Nephron (organoid): ENCODE measurements at regions not wholly inside any gene's neighbourhood (a gene's known extent, or its start where the extent isn't known, plus 50 kb on each side); places are given as distances from the start of the nearest gene placed in this dataset.

Experiments used
- H3K27ac Mint-ChIP-seq, 3 experiments: 2 replicates each; pipeline ENCODE4 v1.8.0; 2020; ENCODE audit warnings: mixed read lengths in 3 of 3, mild to moderate bottlenecking in 2 of 3, moderate library complexity in 1 of 3
- H3K27me3 Mint-ChIP-seq: 2 replicates; pipeline ENCODE4 v1.8.0; 2021; ENCODE audit warnings: low read depth, mild to moderate bottlenecking, moderate library complexity, mixed read lengths
- H3K36me3 Mint-ChIP-seq: 2 replicates; pipeline ENCODE4 v1.8.0; 2020; ENCODE audit warnings: low read depth, mixed read lengths
- H3K4me1 Mint-ChIP-seq: 2 replicates; pipeline ENCODE4 v1.8.0; 2020; ENCODE audit warnings: mixed read lengths
- H3K4me3 Mint-ChIP-seq, 3 experiments: 2 replicates each; pipeline ENCODE4 v1.8.0; 2020; ENCODE audit warnings: mild to moderate bottlenecking in 3 of 3, mixed read lengths in 3 of 3, moderate library complexity in 2 of 3
- H3K9me3 Mint-ChIP-seq: 2 replicates; pipeline ENCODE4 v1.8.0; 2020; ENCODE audit warnings: mixed read lengths
- CTCF ChIP-seq, 3 experiments: fragments of 200-600 bp; sonication (generic); IDR thresholded peaks; one replicate each; pipeline ENCODE4 v1.5.0; 2021; ENCODE audit warnings: antibody characterized with exemption in 3 of 3; ENCODE audit not compliant: unreplicated experiment in 3 of 3

GRCh38 chr1:78223417-78224215 is 177.8 kb downstream of the GIPC2 start:
- Mint-ChIP-seq H3K27ac (peak overlapping the region; percentile 73 to 95 (median 87)), H3K9me3 (peaks cover 9% of the 10 kb centered on the region), H3K4me3 (no peak overlapping the region), H3K27me3 (no peaks in the 10 kb centered on the region), H3K36me3 (peaks cover 4% of the 10 kb centered on the region), H3K4me1 (peaks cover 10% of the 10 kb centered on the region)
- TF ChIP-seq CTCF (IDR thresholded peaks at IDR 0.05; ENCODE audit: unreplicated experiment in 3 of 3) = no peak

- Mint-ChIP-seq H3K36me3 (peaks cover 4% of the 10 kb centered on the region), H3K4me3 (no peak overlapping the region), H3K27ac (peak overlapping the region; percentile 26 to 95 (median 87)), H3K9me3 (peaks cover 9% of the 10 kb centered on the region), H3K4me1 (peaks cover 15% of the 10 kb centered on the region), H3K27me3 (no peaks in the 10 kb centered on the region)
- no peak for TF ChIP-seq CTCF (IDR thresholded peaks at IDR 0.05; ENCODE audit: unreplicated experiment in 3 of 3)
Observed at GRCh38 chr1:78224246-78224785, 178.6 kb downstream of the GIPC2 start.

GRCh38 chr1:78224861-78225552 is 179.2 kb downstream of the GIPC2 start:
- Mint-ChIP-seq H3K4me3 (no peak overlapping the region), H3K36me3 (peaks cover 4% of the 10 kb centered on the region), H3K27me3 (no peaks in the 10 kb centered on the region), H3K4me1 (peaks cover 17% of the 10 kb centered on the region), H3K27ac (peak overlapping the region in 2 of 3 experiments; percentile 51 to 56), H3K9me3 (peaks cover 9% of the 10 kb centered on the region)
- TF ChIP-seq CTCF (IDR thresholded peaks at IDR 0.05; ENCODE audit: unreplicated experiment in 3 of 3) = no peak

GRCh38 chr1:78226784-78227183 is 181.0 kb downstream of the GIPC2 start:
- no peak for TF ChIP-seq CTCF (IDR thresholded peaks at IDR 0.05; ENCODE audit: unreplicated experiment in 3 of 3)
- peak overlapping the region in 1 of 3 experiments; percentile 87 for H3K27ac Mint-ChIP-seq
- no peaks in the 10 kb centered on the region for H3K27me3 Mint-ChIP-seq
- peaks cover 17% of the 10 kb centered on the region for H3K4me1 Mint-ChIP-seq
- peaks cover 4% of the 10 kb centered on the region for H3K36me3 Mint-ChIP-seq
- no peak overlapping the region for H3K4me3 Mint-ChIP-seq
- peaks cover 6% of the 10 kb centered on the region for H3K9me3 Mint-ChIP-seq

GRCh38 chr1:78227705-78228635 is 182.2 kb downstream of the GIPC2 start:
- peaks cover 4% of the 10 kb centered on the region for H3K36me3 Mint-ChIP-seq
- H3K27ac Mint-ChIP-seq = peak overlapping the region; percentile 87 to 94 (median 91)
- no peak overlapping the region for H3K4me3 Mint-ChIP-seq
- no peak for TF ChIP-seq CTCF (IDR thresholded peaks at IDR 0.05; ENCODE audit: unreplicated experiment in 3 of 3)
- H3K4me1 Mint-ChIP-seq = peaks cover 17% of the 10 kb centered on the region
- peaks cover 6% of the 10 kb centered on the region for H3K27me3 Mint-ChIP-seq
- H3K9me3 Mint-ChIP-seq = peaks cover 6% of the 10 kb centered on the region
